ENCODE measurements at regions not wholly inside any gene's neighbourhood (a gene's known extent, or its start where the extent isn't known, plus 50 kb on each side); places are given as distances from the start of the nearest gene placed in this dataset.

DNA sequence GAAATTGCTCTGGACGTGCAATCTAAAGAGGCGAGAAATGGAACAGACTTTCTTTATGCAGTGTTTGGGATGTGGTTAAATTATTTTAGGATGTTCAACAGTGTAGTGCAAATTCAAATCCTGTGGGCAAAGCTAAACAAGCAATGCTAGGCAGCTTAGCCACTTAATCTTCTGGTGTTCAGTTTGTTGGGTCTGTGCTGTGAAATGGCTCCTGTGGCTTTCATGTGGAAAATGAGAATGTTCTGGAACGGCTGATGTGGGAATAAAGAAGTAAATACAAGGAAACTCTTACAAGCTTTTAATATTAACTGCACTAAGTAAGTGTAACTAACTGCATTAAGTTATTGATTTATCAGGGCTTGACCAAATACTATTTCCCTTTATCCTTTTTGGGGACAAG, 766.6 kb downstream of the ADGRL2 start:
- peak in 1 of 4 donors; percentile 8 for DNase-seq (ENCODE audit: low read depth in 4 of 4, low spot score in 3 of 4)

DNA sequence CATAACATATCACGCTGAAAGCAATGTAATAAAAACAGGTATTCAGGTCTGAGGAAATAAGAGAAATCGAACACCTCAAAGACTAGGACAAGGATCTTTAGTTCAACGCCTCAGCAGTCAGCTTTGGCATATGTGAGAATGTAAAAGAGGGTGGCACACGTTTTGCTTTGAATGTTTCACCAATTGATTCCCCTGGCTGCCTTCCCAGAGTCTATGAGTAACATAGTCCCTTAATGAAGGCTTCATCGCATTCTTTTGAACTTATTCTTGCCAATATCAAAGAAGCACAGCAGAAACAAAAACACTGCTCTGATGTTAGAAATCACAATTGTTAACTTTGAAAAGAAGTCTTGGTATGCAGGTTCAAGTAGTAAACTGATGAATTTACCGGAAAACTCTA, 764.8 kb downstream of the ADGRL2 start:
- no peak for DNase-seq (ENCODE audit: low read depth in 4 of 4, low spot score in 3 of 4)

DNA sequence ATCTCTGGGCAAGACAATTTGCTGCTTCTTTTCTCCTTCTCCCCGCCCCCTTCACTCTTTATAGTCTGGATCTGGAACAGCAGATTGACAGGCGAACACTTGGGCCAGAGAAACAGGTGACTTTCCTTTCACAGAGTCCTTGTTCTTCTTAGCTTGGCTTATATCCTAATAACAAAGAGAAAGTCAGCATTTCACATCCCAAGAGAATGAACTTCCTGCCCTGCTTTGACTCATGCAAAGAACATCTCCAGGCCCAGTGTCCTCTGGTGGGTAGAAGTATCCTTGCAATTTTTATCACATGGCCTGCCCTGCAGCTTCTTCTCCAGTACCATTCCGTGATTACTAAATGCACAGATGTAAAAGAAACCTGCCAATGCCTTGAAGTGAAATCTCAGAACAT, 764.4 kb downstream of the ADGRL2 start:
- DNase-seq (ENCODE audit: low read depth in 4 of 4, low spot score in 3 of 4) = no peak

DNA sequence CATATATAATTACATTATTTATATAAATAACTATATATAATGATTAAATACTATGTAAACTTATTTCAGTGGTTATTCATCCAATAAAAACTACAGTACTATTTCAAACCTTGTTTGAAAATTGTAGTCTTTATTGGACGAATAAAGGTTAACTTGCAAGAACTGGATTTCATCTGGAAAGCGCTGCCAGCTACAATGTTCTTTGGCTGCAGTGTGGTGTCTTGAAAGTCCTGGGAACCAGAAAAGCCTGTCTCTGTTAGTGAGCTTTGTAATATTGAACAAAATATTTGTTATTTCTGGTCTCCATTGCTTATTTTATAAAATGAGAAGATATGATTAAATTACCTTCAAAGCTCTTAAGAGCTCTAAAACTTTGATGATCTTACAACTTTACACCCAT, 763.6 kb downstream of the ADGRL2 start:
- no peak for DNase-seq (ENCODE audit: low read depth in 4 of 4, low spot score in 3 of 4)

DNA sequence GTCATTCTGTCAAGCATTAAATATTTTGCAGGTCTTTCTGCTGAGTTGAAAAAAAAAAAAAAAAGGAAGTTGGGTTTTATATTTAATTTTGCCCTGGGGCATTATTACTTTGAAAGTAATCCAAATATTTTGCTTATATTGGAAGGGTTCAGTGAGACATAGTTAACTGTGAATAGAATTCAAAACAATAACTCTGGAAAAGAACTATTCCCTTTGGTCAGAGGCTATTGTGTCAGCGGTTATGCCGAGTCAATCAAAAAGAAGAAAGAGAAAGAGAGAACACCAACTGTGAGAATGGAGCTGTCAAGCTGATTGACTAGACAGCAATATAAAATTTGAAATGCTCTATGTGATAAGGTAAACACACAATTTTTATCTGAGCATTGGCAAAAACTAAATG, 761.7 kb downstream of the ADGRL2 start:
- no peak for DNase-seq (ENCODE audit: low read depth in 4 of 4, low spot score in 3 of 4)

DNA sequence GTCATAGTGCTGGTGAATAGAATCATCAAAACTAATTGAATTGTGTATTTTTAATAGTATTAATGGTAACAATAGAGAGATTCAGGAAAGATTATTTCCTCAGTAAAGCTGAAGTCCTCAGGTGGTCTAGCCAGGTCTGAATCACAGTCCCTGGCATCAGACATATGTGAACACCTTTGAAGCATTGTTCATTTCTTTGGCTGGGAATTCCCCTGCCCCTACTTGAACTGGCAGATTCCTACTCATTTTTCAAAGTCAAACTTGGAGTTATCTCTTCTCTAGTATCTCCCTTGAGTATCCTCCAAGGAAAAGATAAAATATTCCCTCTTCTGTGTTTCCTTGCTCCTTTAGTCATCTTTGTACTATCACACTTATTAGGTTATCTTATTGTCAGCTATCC, 759.8 kb downstream of the ADGRL2 start:
- DNase-seq (ENCODE audit: low read depth in 4 of 4, low spot score in 3 of 4) = no peak

DNA sequence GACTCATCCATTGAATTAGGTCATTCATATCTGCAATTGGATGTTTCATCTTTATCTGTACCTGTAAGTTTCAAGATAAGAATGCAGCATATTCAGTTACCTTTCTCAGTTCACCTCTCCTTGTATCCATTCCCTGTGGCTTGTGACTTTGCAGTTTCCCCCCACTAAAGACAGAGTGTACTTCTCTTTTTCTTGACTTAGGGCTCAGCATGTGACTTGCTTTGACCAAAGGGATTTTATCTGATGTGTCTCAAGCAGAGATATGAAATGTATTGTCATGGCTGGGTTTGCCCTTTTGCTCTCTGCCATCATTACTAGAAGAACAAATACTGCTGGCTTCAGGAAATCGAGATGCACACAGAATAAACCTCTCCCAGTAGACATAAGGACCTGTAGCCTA, 754.8 kb downstream of the ADGRL2 start:
- DNase-seq (ENCODE audit: low read depth in 4 of 4, low spot score in 3 of 4) = no peak

DNA sequence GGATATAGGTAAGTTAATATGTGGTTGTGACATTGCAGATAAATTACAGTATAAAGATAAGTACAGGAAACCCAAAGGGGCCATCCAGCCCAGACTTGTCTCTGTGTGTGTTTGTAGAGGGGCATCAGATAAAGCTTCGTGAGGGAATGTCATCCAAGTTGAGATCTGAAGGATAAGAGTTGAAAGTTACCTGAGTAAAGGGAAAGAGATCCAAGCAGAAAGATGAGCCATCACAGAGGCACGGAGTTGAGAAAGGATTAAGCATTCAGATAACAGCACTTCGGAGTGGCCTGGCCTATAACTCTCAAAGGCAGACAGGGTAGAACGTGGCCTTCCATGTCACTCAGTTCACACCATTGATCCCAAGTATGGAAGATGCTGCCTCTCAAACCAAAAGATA, 749.1 kb downstream of the ADGRL2 start:
- DNase-seq (ENCODE audit: low read depth in 4 of 4, low spot score in 3 of 4) = no peak

DNA sequence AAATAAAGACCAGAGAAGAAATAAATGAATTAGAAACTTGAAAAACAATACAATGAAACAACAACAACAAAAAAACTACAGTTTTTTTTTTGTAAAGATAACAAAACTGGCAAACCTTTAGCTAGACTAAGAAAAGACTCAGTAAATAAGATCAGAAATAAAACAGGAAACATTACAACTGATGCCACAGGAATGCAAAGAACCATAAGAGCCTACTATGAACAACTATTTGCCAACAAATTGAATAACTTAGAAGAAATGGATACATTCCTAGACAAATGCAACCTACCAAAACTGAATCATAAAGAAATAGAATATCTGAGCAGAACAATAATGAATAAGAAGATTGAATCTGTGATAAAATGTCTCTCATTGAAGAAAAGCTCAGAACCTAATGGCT, 742.0 kb downstream of the ADGRL2 start:
- no peak for DNase-seq (ENCODE audit: low read depth in 4 of 4, low spot score in 3 of 4)

DNA sequence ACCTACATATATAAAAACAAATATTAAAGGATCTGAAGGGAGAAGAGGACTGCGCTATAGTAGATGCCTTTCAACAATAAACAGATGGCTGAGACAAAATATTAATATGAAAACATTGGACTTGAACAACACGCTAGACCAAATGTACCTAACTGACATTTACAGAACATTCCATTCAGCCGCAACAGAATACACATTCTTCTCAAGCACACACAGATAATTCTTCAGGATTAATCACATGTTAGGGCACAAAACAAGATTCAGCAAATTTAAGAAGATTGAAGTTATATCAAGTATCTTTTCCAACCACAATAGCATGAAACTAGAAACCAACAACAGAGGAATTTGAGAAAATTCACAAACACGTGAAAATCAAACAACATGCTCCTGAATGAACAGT, 741.4 kb downstream of the ADGRL2 start:
- DNase-seq (ENCODE audit: low read depth in 4 of 4, low spot score in 3 of 4) = no peak

DNA sequence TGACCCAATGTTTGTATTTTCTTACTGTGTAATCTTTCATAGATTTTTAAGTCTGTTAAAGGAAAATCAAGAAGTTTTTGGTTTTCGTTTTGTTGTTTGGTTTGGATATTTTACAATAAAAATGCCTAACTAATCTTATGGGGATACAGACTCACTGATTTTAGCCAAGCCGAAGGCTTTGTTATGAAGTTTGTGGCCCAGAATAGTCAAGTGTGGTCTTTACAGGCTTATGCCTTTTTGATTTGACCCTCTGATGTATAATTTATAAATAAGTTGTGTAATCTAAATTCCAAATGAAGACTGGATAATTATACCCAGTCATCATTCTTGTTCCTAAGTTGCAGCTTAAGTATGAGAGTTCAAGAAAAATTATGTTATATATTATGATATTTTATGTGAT, 739.3 kb downstream of the ADGRL2 start:
- no peak for DNase-seq (ENCODE audit: low read depth in 4 of 4, low spot score in 3 of 4)

DNA sequence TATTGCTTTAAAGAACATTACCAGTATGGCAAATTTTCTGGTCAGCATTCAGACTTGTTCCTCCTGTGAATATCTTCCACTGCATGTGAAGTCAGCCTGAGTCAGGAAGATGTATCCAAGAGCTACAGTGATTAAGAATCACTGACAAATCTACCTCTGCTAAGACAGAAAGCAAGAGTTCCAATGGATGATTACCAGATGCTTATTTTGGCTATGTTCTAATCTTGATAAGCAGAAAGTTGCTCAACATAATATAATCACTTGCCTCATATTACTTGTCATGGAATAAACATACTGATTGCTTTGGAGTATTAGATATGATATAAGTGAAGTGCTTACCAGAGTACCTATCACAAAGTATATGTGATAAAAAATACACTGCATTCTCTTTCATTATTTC, 738.1 kb downstream of the ADGRL2 start:
- DNase-seq (ENCODE audit: low read depth in 4 of 4, low spot score in 3 of 4) = no peak

DNA sequence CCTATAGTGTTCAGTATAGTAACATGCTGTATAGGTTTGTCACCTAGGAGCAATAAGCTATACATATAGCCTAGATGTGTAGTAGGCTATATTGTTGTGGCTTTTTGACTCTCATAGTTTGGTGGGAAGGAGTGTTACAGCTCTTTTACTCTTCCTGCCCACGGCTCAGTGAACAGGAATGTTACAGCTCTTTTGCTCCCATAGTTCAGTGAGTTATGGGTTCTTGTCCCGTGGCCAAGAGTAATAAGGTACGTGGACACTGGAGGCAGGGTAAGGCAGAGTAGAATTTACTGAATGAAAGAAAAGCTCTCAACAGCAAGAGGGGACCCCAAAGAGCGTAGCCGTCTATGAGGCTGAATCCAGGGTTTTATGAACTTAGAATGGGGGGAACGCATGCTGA, 734.3 kb downstream of the ADGRL2 start:
- no peak for DNase-seq (ENCODE audit: low read depth in 4 of 4, low spot score in 3 of 4)

DNA sequence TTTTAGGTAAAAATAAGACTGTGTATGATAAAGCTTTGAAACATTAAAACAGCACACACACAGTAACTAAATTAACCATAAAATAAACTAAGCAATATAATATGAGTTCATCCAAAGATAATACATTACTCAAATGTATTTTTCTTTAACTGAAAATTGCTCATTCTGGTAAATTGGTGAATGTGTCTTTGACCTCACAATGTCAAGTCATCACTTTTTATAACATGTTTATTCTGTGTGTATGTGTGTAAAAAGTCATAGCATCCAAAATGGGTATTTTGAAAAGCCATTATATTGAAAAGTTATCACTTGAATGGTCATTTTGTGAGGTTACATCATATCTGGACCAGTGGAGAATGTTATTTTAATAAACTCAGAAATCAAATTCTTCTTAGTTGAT, 724.6 kb downstream of the ADGRL2 start:
- no peak for DNase-seq (ENCODE audit: low read depth in 4 of 4, low spot score in 3 of 4)

DNA sequence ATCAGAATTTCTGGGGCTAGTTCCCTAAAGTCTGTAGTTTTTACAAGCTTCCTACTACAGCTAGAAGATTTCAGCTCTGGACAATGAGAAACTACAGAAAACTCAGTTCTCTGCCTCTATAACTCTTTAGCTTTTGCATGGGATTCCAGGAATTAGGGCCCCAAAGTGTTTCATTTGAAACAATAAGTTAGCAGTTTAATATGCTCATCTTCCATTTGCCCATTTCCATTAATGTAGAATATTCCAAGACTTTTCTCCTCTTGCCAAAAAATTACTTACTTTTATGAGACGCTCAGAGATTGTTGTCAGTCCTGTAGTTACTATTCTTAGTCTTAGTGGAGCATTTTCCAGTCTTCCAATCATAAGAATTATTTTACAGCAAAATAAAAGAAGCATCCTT, 719.9 kb downstream of the ADGRL2 start:
- no peak for DNase-seq (ENCODE audit: low read depth in 4 of 4, low spot score in 3 of 4)

DNA sequence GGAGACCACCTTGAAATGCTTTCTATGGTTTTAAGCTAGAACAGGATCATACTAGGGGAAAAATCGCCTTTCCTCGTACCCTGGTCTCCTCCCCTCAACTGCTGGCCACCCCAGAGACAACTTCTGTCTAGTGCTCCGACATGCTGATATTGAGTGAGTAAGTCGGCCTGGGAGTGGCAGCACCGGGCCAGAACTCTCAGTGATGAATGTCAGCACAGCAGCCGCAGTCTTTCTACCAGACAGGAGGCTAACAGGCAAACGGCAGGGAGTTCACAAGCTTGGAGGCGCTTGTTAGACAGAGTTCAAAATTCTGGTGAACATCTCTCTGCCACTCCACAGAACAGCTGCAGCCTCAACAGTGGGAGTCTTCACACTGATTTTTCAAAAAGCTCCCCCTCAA, 716.9 kb downstream of the ADGRL2 start:
- DNase-seq (ENCODE audit: low read depth in 4 of 4, low spot score in 3 of 4) = peak in 2 of 4 donors; percentile 10 to 29

DNA sequence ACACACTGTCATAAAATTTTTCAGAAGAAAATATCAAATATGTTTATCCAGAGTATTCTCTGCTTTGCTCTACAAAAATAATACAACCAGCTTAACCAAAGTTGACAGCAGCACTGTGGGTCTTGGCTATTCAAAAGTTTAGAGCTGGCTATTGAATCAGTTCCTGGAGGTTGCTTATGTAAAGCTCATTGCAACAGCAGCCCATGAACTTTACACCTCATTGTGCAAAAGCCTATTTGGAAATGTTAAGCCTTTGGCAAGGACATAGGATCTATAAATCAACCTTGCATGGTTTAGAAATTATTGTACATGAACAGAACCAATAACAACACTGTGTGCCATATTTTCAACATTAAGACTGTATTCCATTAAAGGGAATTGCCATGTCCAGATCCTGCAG, 714.9 kb downstream of the ADGRL2 start:
- no peak for DNase-seq (ENCODE audit: low read depth in 4 of 4, low spot score in 3 of 4)

DNA sequence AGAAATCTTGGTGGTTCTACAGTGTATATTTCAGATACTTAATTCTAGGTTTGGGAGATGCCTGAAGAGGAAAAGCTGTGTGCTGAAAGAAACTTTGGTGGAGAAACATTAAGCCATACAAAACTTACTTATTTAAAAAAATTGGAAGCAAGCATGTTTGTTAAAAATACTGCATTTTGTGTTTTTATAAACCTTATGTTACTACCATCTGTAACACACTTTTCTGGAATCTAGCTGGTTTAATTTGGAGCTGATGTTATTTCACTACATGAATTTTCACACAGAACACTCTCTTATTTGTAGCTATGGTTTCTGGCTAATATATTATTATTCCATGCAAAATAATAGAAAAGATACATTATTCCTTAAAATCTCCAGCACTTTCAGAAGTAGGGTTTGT, 710.7 kb downstream of the ADGRL2 start:
- no peak for DNase-seq (ENCODE audit: low read depth in 4 of 4, low spot score in 3 of 4)

DNA sequence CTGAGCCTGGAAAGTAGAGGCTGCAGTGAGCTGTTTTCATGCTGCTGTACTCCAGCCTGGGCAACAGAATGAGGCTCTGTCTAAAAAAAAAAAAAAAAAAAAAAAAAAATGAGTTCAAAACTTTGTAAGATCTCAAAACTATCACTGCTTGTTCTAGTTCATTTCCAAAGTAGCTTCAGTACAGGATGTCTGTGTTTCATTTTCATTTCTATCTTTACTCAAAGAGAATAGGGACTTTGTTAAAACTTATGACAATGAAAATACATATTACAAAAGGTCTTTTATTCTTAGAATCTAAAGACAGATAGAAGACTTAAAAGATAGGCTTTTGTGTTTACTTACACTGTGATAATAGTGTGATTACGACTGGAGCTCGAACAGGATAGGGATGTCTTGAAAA, 709.7 kb downstream of the ADGRL2 start:
- DNase-seq (ENCODE audit: low read depth in 4 of 4, low spot score in 3 of 4) = no peak

DNA sequence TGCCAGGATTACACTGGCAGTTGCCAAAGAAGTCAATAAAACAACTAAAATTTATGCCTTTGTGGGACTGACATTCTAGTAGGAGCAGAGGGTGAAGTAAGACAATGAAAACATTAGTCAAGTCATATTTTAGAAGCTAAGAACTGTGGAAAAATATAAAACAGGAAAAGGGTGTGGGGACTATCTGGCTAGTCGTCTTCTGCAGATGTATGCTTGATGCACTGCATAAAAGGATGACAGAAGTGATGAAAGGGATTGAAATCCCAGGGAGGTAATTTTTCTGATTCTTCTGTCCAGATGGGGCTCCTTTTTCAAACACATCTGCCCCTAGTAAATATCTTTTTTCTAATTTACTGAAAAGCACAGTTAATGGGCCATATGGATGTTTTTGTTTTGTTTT, 706.3 kb downstream of the ADGRL2 start:
- no peak for DNase-seq (ENCODE audit: low read depth in 4 of 4, low spot score in 3 of 4)

DNA sequence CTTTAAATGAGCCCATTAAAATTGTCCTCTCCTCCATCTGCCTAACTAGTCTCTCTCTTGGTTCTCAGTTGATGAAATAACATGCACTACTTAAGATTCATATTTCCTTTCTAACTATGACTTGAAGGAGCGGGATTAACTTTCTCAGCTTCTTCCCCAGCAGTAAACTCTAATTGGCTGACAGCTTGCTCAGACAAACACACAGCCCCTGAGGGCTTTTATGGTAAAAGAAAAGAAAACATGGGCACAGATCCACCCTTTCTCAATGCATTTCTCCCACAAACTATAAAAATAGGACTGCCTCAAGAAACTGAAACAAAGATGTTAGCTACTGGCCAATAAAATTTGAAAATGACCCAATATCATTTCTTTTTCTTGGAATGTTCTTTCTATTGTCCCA, 703.1 kb downstream of the ADGRL2 start:
- DNase-seq (ENCODE audit: low read depth in 4 of 4, low spot score in 3 of 4) = no peak

DNA sequence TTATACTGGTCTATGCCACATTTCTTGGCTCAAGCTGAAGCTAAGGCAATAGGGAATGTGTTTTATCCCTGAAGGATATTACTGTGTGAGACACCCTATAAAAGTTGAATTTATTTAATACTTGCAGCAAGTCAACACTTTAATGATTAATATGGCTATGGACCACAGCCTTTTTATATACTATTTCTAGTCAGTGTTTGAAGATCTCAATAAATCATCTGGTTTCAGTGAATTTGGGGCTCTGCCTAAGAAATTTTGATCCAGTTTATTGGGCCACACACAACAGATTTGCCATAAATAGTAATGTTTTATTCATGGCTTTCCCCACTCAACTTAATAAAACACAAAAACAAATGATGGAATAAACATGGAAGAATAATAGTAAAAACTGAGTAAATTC, 698.3 kb downstream of the ADGRL2 start:
- peak in 1 of 4 donors; percentile 29 for DNase-seq (ENCODE audit: low read depth in 4 of 4, low spot score in 3 of 4)

DNA sequence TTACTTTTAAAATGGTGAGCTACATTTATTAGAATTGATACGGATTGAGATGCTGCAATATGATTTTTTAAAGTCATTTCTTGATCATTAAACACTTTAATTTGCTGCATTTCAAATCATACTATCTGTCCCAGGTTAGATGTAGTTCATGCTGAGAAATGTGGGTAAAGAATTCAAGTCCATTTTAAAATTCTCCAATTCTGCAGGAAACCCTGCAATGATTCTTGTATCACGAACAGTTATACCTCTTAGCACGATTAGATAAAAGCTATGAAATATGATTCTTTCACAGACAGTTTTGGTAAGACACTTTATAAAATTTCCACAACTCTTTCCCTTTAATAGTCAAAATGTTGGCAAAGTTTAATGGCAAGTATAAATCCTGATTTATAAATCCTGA, 693.4 kb downstream of the ADGRL2 start:
- no peak for DNase-seq (ENCODE audit: low read depth in 4 of 4, low spot score in 3 of 4)

DNA sequence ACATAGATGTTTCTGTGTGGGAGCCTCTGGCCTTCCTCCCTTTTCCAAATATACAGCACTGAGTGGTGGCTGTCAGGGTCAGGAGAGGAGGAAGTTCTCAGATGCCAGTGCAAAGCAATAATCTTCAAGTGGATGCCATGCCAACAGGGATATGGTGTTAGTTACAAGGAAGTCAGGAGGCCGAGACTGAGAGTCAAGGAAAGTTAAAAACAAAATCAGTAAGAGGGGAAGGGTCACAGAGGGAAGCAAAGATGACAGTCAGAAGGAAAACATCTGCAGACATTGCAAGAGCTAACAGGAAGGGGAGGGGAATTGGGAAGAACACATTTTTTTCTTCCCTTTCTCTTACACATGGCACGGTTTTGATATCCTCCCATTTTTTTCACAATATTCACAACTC, 691.4 kb downstream of the ADGRL2 start:
- peak in 1 of 4 donors; percentile 50 for DNase-seq (ENCODE audit: low read depth in 4 of 4, low spot score in 3 of 4)
